Pancreas (tissue), 10 donors: ENCODE measurements at regions not wholly inside any gene's neighbourhood (a gene's known extent, or its start where the extent isn't known, plus 50 kb on each side); places are given as distances from the start of the nearest gene placed in this dataset.

Experiments
- ATAC-seq, 4 donors: fragments of 200-7000 bp; cut with Tn5 transposase; one replicate each; pipeline versions ENCODE4 v1.8.0 to v1.9.1; 2020; ENCODE audit warnings: mild to moderate bottlenecking in 4 of 4, moderate library complexity in 4 of 4
- DNase-seq, 6 donors: peaks; one replicate each; pipeline ENCODE4 v3.0.0-alpha.2; 2020
- FAIRE-seq: peaks from 2 replicates; lab custom pipeline; 2012; peaks lifted over from hg19 to GRCh38; lab: Jason Lieb, UNC
- H3K27ac ChIP-seq, 4 donors: fragments of 200-600 bp; sonication (generic); 1 replicate in 3 of 4; 2 replicates in 1 of 4; pipeline versions ENCODE4 v1.5.0 to v1.8.0; 2020
- H3K27me3 ChIP-seq, 4 donors: fragments of 200-600 bp; one replicate each; pipeline ENCODE4 v1.8.0; 2021
- H3K36me3 ChIP-seq, 3 donors: fragments of 200-600 bp; sonication (generic) in 1 of 3; one replicate each; pipeline versions ENCODE4 v1.5.0 to v1.8.0; 2020 to 2021
- H3K4me1 ChIP-seq, 3 donors: fragments of 200-600 bp; one replicate each; pipeline ENCODE4 v1.8.0; 2021
- H3K4me3 ChIP-seq, 4 donors: fragments of 200-600 bp; sonication (generic) in 2 of 4; one replicate each; pipeline versions ENCODE4 v1.5.0 to v1.8.0; 2020 to 2021
- H3K9me3 ChIP-seq, 4 donors: fragments of 200-600 bp; one replicate each; pipeline ENCODE4 v1.8.0; 2021
- CTCF ChIP-seq, 4 donors: fragments of 200-600 bp; sonication (generic) in 3 of 4; IDR thresholded peaks; one replicate each; pipeline versions ENCODE4 v1.5.0 to v1.8.0; 2021; ENCODE audit warnings: antibody characterized with exemption in 4 of 4
- WGBS, 2 donors: extraction: QIAGEN DNeasy Blood & Tissue Kit; methylation state at CpG; one replicate each; pipeline ENCODE4 v1.1.7; 2013; 5-methylcytosine and 5-hydroxymethylcytosine counted together
- intact Hi-C, 3 donors: fragments of 100-400 bp; cut with DNase I; formaldehyde crosslinking; loops; one replicate each; pipeline versions ENCODE4 v1.11.1 to v1.14.2; 2022
- donor health status: healthy with polysubstance abuse.
- donor health status: DM: no; HTN: no; CAD: no; lungs with moderate emphysema.
- donor health status: DM: no; HTN: no; CAD: no.
- donor health status: control.
- donor health status: control.
- donor health status: Bipolar disorder and iron deficiency.
- donor health status: DM: yes; HTN: yes; CAD: no.
- donor health status: DM: no; HTN: no; CAD: no.
- donor health status: DM: no; HTN: no; CAD: no.
- donor health status: DM: yes; HTN: yes; CAD: no.

- TF ChIP-seq CTCF (IDR thresholded peaks at IDR 0.05): no peak
- 52 to 60% methylated on average over 3 of the region's 3 CpGs for WGBS, 2 donors
- H3K9me3 ChIP-seq: no peaks in the 10 kb centered on the region
- FAIRE-seq: no peak
- no peaks in the 10 kb centered on the region for H3K4me1 ChIP-seq
- no peaks in the 10 kb centered on the region for H3K36me3 ChIP-seq
- peaks cover 0 to 6% (median 0%) of the 10 kb centered on the region in 4 donors for H3K27me3 ChIP-seq
- intact Hi-C loops: no loop called here
- no peak overlapping the region for H3K4me3 ChIP-seq
- H3K27ac ChIP-seq: no peak overlapping the region
- ATAC-seq: no peak
- DNase-seq: no peak
These were observed 380.1 kb downstream of the FRK start for GRCh38 chr6:115680621-115681020.

- WGBS, 2 donors: 69 to 71% methylated on average over 3 of the region's 3 CpGs
- intact Hi-C loops: no loop called here
- no peaks in the 10 kb centered on the region for H3K9me3 ChIP-seq
- H3K4me3 ChIP-seq: no peak overlapping the region
- H3K36me3 ChIP-seq: no peaks in the 10 kb centered on the region
- H3K27ac ChIP-seq: no peak overlapping the region
- H3K4me1 ChIP-seq: no peaks in the 10 kb centered on the region
- no peak for ATAC-seq
- no peak for DNase-seq
- H3K27me3 ChIP-seq: no peaks in the 10 kb centered on the region
- no peak for TF ChIP-seq CTCF (IDR thresholded peaks at IDR 0.05)
- FAIRE-seq: no peak
These were observed 383.5 kb downstream of the FRK start for GRCh38 chr6:115677198-115677597.

GRCh38 chr6:115675443-115675842 is 385.2 kb downstream of the FRK start:
- no peak overlapping the region for H3K27ac ChIP-seq
- intact Hi-C loops: no loop called here
- 40 to 47% methylated on average over 1 of the region's 1 CpG for WGBS, 2 donors
- no peak overlapping the region for H3K4me3 ChIP-seq
- no peak for DNase-seq
- no peak for TF ChIP-seq CTCF (IDR thresholded peaks at IDR 0.05)
- no peaks in the 10 kb centered on the region for H3K4me1 ChIP-seq
- FAIRE-seq: no peak
- no peaks in the 10 kb centered on the region for H3K36me3 ChIP-seq
- H3K9me3 ChIP-seq: no peaks in the 10 kb centered on the region
- no peak for ATAC-seq
- no peaks in the 10 kb centered on the region for H3K27me3 ChIP-seq

- Histone ChIP-seq H3K9me3 (no peaks in the 10 kb centered on the region), H3K4me1 (no peaks in the 10 kb centered on the region), H3K36me3 (no peaks in the 10 kb centered on the region), H3K27me3 (no peaks in the 10 kb centered on the region), H3K27ac (no peak overlapping the region), H3K4me3 (no peak overlapping the region)
- DNase-seq (no peak), FAIRE-seq (no peak), ATAC-seq (no peak)
- WGBS, 2 donors: 67 to 77% methylated on average over 1 of the region's 1 CpG
- no peak for TF ChIP-seq CTCF (IDR thresholded peaks at IDR 0.05)
- intact Hi-C loops: no loop called here
These were observed 391.9 kb downstream of the FRK start for GRCh38 chr6:115668781-115669180.

- intact Hi-C loops: no loop called here
- no peak for TF ChIP-seq CTCF (IDR thresholded peaks at IDR 0.05)
- Histone ChIP-seq H3K27ac (no peak overlapping the region), H3K27me3 (no peaks in the 10 kb centered on the region), H3K9me3 (no peaks in the 10 kb centered on the region), H3K4me3 (no peak overlapping the region), H3K36me3 (no peaks in the 10 kb centered on the region), H3K4me1 (no peaks in the 10 kb centered on the region)
- ATAC-seq (no peak), FAIRE-seq (no peak), DNase-seq (no peak)
These were observed 392.5 kb downstream of the FRK start for GRCh38 chr6:115668211-115668610.
